GM12892 (cell line): ENCODE measurements at regions not wholly inside any gene's neighbourhood (a gene's known extent, or its start where the extent isn't known, plus 50 kb on each side); places are given as distances from the start of the nearest gene placed in this dataset.

Source experiments
- POLR2A ChIP-seq: IDR thresholded peaks from 2 replicates; pipeline ENCODE4 v1.6.1; 2011; ENCODE audit warnings: low read depth, low read length, control low read depth
- TAF1 ChIP-seq: IDR thresholded peaks from 2 replicates; pipeline ENCODE4 v1.6.1; 2011; ENCODE audit warnings: low read depth, mild to moderate bottlenecking, control low read depth, low read length, borderline replicate concordance

DNA sequence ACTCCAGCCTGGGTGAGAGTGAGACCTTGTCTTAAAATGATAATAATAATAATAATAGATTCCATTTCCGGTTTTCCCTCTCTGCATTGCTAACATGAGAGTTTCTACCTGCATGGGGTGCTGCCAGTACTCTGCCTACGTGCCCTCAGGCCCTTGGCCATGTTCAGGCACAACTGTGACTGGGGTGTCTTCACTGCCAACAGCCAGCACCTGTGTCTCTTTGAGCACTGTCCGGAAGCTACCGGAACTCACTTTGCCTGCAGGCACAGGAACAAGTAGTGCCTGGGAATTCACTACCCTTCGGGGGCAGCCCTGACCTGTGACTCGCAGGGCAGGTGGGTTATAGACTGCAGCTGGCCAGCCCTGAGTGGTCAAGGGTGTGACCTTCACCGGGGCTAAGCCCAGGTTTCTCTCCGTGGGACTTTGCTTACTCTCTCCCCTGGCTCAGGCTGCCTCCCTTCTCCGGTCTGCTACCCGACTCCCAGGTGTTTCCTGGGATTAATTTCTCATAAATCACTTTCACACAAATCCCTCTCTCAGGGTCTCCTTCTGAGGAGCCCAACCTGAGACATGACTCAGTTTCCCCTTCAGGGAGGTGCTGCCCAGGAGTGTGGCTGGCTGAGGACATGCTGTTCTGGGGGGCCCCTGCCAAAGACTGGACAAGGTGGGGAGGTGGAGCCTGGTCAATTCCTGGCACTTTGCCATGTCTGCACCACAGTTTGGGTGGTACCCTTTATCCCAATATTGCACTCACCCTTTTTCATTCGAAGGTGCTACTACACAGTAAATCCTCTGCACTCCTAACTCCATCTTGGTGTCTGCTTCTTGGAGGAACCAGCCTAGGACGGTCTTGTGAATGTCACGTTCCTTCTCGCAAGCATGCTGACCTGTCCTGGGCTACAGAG is 79.5 kb upstream of the RALGAPA2 start:
- no peak for TF ChIP-seq POLR2A
- no peak for TF ChIP-seq TAF1
